ENCODE measurements at regions not wholly inside any gene's neighbourhood (a gene's known extent, or its start where the extent isn't known, plus 50 kb on each side); places are given as distances from the start of the nearest gene placed in this dataset.
"Not testable (repeated sequence)": the region's sequence is repeated elsewhere in the genome, so short reads cannot be mapped to it uniquely, and the experiment has no call there.

DNA sequence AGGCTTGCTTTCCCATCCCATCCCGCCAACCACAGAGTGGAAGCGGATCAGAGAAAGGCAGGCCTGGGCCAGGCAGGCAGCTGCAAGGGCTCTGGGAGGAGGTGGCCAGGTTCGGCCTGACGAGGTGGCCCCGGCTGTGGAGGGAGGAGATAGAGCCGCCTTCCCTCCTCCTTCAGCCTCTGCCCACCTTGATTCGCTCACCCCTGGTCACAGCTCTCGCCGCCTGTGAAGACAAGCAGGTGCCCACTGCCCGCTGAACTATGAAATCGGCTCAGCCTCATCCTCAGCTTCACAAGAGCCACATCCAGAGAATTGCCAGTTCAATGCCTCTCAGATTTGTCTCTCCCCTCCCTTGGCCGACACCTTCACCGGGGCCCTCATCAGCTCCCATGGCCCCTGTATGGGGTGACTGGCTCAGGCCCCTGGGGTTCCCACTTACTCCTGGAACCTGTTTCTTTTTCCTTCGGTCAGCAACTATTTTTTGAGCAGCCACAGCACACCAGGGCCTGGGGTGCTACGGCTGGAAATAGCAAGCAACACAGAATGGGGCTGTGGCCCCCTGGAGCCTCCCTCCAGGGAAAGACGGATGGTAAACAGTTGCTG lies 80.0 kb upstream of the CHST15 start:
- no peak for DNase-seq (ENCODE audit: low read depth in 2 of 3, low spot score in 2 of 3)

DNA sequence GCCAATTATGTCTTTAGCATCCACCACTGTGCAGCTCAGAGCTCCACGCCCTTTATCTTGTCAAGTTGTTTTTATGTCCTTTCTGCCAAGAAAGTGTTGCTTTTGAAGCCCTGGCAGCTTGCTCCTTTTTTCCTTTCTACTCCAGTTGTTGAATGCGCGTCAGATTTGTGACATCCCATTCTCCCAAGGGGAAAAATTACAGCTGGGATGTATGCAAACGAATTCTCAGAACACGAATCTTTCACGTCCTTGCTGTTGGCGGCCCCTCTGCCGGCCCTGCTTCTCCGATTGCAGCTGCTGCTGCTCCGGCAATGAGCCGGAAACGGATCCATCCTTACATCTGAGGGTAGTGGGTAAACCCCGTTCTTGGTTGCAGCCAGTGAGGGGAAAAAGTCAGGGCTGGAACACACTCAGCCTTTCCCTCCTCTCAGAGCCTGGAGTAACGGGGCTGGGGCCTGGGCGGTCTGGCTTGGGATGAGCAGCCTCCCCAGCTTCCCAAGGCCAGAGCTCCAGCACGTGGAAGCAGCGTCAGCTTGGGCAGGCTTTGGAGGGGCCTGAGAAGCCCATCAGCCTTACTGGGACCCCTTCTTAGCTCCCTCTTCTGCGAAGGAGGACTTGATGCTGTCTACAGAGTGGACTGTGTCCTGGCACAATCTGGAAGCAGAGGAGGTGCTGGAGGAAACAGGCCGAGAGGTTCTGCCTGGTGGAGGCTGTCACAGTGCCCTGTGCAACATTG lies 79.0 kb upstream of the CHST15 start:
- no peak for DNase-seq (ENCODE audit: low read depth in 2 of 3, low spot score in 2 of 3)

DNA sequence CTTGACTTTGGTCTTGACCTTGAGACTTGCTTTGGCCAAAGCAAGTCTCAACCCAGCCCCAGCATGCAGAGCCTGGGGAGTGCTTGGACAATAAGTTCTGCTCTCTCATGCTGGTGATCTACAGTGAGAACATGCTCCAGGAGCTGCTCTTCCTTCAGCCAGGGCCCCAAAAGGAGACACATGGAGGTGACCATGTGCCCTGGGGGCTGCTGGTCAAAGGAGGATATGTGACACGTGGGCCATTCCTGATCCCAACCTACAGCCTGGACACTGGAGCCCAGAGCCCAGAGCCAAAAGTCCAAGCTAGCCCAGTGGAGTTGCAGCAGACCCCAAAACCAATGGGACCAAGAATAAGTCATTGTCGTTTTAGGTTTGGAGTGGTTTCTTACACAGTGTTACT lies 78.2 kb upstream of the CHST15 start:
- no peak for DNase-seq (ENCODE audit: low read depth in 2 of 3, low spot score in 2 of 3)

DNA sequence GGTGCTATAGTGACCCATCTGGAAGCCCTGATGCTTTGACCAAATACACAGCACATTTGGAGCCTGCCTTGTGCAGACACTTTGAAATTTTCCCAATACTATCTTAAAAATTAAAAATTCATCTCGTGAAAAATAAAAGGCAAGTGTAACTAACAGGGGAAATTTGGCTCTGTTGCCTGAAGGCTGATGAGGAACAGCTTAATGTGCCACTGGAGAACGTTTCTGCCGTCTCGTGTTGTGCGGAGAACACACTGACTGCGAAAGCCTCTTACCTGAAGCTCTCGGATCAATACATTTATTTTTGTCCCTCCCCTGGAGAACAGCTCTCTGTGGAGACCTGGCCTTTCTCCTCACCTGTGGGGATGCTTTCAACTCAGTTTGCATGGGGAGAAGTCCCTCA lies 77.2 kb upstream of the CHST15 start:
- no peak for DNase-seq (ENCODE audit: low read depth in 2 of 3, low spot score in 2 of 3)

DNA sequence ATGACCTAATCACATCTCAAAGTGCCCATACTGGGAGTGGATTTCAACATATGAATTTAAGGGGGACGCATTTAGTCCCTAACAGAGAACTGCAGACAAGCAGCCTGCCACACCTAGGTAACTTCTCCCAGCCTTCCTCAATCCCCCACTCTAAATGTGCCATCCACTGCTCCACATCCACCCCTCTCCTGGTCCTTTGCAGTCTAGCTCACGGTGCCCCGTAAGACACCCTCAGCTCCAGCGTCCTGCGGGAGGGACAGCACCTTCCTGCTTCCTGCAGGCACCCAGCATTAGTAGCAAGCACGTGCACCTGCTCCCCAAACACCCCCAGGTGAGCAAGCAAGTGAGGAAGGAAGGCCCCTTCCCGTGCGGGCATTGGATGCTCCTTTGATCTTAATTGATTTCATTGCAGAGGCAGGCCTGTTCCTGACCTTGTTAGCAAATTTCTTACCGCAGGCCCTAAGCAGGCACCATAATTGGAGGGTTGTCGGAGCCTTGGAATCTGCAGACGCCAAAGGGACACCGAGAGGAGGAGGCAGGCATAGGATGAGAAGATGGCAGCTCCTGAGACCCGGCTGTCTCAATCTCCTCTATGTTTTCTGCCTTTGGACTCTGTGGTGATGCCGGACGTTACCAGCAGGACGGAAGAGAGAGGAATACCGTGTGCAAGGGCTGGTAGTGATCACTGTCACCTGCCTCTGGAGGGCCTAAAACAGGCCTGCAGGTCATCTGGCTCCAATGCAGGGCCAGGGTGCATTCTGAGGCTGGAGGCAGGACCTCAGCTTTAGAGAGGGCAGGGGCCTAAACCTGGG lies 75.8 kb upstream of the CHST15 start:
- no peak for DNase-seq (ENCODE audit: low read depth in 2 of 3, low spot score in 2 of 3)

DNA sequence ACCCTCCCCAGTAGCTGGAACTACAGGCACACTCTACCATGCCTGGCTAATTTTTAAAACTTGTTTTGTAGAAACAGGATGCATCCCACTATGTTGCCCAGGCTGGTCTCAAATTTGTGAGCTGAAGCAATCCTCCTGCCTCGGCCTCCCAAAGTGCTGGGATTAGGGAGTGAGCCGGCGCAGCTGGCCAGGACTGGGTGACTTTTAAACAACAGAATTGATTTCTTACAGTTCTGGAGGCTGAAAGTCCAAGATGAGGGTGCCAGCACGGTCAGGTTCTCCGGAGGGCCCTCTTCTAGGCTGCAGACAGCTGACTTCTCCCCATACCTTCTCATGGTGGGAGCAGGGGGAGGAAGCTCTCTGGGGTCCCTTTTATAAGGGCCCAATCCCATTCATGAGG lies 75.2 kb upstream of the CHST15 start:
- DNase-seq (ENCODE audit: low read depth in 2 of 3, low spot score in 2 of 3): no peak

DNA sequence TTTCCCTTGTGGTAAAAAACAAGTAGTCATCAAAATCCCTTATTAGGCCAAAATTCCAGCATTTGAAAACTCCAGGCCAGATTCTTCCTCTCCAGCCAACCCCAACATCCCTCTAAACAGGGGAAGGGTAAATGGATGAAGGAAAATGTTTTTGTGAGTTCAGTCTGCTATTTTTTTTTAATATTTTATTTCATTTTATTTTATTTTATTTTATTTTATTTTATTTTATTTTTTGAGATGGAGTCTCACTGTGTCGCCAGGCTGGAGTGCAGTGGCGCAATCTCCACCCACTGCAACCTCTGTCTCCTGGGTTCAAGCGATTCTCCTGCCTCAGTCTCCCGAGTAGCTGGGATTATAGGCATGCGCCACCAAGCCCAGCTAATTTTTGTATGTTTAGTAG lies 74.5 kb upstream of the CHST15 start:
- not testable (repeated sequence) for DNase-seq (ENCODE audit: low read depth in 2 of 3, low spot score in 2 of 3)

DNA sequence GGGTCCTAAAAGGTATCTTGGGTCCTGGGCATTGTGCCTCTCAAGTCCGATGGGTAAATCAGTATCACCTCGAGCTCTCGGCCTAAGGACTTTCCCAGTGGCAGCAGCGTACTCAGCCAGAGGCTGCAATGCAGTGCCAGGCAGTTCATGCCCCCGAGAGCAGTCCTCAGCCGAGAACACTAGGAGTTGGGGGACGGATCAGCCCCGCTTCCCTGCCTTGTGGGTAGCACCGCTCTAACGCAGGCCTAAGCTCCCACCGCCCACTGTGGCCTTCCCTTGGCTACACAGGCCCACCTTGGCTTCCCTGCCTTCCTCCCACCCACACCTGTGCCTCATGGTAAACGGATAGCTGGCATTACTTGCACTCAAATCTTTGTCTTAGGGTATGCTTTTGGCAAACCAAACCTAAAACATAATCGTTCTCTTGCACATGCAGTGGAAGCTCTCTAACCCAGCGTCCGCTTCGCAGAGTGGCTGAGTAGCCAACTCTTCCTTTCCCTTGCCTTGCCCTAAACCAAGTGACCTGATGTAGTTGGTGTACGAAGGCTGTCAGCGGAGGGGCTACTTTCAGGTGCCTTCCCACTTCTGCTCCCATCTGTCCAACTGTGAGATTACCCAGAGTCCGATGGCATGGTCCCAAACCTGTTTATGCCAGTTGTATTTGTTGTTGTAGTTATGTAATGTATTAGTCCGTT lies 73.2 kb upstream of the CHST15 start:
- no peak for DNase-seq (ENCODE audit: low read depth in 2 of 3, low spot score in 2 of 3)

DNA sequence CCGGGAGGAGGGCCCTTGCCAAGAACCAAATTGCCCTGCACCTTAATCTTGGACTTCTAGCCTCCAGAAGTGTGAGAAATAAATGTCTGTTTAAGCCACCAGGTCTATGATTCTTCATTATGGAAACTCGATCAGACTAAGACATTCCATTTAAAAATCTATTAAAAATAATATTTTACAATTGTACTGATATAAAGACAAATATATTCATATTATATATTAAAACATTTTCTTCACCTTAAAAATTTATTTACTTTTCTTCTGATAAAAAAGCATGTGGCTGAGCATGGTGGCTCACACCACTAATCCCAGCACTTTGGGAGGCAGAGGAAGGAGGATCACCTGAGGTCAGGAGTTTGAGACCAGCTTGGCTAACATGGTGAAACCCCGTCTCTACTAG lies 72.4 kb upstream of the CHST15 start:
- DNase-seq (ENCODE audit: low read depth in 2 of 3, low spot score in 2 of 3): no peak

DNA sequence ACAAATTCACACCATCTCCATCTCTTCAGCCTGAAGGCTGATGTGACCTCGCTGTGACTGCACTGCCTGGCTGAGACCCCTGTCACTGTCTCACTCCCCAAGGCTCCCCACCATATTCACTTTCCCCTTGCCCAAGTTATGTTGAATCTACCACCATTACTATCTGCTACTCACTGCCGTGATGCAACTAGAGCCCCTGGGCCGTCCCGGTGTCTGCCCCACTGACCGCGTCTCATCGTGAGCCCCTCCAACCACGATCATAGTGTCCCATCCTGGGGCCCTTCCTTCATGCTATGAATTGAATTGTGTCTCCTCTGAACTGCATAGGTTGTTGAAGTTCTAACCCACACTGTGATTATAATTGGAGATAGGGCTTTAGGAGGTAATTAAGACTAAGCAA lies 71.9 kb upstream of the CHST15 start:
- no peak for DNase-seq (ENCODE audit: low read depth in 2 of 3, low spot score in 2 of 3)

DNA sequence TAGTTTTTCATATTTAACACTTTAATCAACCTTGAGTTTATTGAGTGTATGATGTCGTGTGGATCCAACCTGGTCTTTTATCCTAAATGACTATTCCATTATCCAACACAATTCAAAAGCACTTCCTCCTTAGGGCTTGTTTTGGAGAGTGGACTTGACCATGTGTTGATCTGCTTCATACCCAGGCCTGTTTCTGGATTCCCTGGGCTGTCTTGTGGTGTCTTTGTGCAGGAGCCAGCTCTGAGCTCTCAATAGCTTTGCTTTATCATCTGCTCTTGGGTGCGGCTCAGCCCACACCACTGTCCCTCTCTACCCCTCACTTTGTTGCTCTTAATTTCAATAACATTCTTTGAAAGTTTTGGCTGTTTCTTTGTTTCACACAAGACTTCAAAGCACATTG lies 70.9 kb upstream of the CHST15 start:
- no peak for DNase-seq (ENCODE audit: low read depth in 2 of 3, low spot score in 2 of 3)

DNA sequence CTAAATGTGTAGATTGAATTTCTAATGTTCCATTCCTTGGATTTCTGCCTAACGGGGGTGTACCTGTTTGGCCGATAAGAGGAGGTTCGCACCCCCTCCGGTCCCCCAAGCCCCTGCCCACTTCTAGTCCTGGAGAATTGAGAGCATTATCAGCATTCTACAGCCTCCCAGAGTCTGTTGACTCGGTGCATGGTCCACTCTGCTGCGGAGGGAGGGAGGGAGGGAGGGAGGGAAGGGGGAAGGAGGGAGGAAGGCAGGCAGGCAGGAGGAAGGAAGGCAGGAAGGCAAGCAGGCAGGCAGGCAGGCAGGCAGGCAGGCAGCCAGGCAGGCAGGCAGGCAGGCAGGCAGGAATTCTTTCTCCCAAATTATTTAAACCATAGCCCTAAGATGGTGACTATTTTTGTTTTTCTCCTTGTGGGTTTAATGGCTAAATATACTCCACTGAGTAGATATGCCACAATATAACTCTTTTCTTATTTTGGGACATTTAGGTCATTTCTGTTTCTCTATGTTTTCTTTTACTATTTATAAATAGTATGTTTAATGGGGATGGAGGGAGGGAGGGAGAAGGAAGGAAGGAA lies 69.5 kb upstream of the CHST15 start:
- DNase-seq (ENCODE audit: low read depth in 2 of 3, low spot score in 2 of 3): no peak

DNA sequence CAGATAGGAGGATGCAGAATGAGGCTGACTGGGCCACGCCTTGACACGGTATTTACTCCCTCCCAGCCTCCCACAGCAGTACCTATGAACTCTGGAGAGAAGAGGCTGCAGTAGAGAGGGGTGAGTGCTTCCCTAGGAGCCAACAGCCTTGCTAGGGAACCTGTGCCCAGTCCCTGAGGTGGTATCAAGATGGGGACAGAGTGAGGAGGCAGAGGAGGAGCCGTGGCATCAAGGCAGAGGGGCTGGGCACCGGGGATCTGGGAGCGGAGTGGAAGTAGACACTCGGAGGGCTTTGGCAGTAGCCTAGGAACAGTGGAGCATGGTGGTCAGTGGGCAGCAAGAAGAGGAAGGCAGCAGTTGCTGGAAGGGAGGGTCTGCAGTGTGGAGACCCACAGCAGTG lies 68.7 kb upstream of the CHST15 start:
- no peak for DNase-seq (ENCODE audit: low read depth in 2 of 3, low spot score in 2 of 3)

DNA sequence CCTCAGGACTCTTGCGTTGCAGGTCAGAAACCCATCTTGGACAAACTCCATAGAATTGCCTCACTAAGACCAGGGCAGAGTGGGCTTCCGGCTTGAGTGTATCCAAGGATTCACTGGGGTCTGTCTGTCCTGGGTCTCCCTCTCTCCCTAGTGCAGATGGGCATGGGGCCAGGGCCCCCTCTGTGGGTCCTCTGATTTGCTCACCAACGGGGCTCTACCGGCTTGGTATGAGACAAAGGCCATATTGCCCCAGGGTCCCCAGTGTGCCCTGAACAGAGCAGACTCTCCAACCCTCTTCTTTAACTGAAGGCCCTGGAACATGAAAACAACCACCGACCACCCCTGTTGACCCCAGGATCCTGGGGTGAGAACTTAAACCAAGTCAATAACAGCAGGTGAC lies 68.2 kb upstream of the CHST15 start:
- no peak for DNase-seq (ENCODE audit: low read depth in 2 of 3, low spot score in 2 of 3)

DNA sequence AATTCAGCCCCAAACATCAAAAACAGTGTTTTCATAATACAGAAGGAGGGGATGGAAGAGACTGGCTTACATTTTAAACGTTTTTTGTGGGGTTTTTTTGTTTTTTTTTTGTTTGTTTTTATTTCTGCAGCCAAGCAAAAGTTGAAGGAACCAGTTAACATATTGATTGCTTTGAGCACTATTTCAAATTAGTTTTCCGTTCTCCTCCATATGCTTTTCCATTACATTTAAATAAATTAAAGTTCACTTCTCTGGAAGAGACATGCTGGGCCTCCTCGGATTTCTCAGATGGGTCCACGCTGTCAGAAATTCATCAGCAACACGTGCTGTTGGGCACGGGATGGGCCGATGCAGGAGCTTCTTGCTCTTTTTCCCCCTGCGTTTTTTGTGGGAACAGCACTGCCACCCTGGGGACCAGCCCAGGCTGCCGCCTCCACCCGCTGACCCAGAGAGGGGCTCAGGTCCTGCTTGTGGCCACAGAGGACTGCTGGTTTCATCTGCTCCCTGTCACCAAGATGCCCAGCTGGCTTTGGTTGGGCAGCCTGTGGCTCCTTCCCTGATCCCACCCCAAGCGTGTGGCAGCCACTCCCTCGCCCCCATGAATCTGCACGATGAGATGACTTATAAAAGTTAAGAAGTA lies 67.7 kb upstream of the CHST15 start:
- DNase-seq (ENCODE audit: low read depth in 2 of 3, low spot score in 2 of 3): no peak

DNA sequence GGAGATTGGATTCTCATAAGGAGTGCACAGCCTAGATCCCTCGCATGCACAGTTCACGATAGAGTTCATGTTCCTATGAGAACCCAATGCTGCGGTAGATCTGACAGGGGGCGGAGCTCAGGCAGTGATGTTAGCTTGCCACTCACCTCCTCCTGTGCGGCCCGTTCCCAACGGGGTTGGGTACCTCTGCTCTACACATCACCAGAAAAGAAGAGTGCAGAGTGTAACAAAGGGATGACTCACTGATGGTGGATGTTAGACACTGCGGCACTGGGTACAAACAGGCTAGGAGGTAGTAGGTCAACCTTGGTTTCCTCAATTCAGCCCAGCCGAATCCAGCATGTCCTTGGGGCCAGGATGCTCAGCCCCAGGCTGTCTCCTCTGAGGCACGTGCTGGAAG lies 66.8 kb upstream of the CHST15 start:
- DNase-seq (ENCODE audit: low read depth in 2 of 3, low spot score in 2 of 3): no peak

DNA sequence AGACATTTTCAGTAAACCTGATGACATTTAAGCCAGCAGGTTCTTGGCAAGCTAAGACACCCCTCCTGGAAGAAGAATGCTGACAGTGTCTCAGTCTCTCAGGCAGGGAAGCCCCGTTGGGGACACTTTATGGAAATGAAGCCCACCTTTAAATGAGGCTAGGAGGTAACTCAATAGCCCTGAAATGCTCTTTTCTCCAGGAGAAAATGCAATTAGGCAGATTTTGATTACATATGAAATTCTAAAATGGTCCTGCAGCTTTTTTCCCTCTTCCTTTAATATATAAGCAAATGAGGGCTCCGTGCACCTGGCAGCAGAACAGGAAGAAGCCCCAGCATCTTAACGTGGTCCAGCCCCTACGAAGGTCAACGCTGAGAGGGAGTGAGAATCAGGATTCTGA lies 65.8 kb upstream of the CHST15 start:
- no peak for DNase-seq (ENCODE audit: low read depth in 2 of 3, low spot score in 2 of 3)

DNA sequence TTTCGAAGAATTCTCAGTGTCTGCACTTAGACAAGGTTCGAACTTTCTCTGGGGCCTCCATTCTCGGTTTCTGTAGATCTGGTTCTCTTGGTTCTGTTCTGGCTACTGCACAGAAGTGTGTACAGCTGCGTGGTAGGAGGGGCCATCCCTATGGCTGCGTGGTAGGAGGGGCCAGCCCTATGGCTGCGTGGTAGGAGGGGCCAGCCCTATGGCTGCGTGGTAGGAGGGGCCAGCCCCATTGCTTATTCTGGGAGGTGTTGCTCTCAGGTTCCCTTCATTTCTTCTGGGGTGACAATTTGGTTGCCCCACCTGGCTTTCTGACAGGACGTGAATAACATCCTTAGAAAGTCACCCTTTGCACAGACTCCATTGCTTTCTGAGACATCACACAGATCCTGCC lies 65.2 kb upstream of the CHST15 start:
- DNase-seq (ENCODE audit: low read depth in 2 of 3, low spot score in 2 of 3): no peak

DNA sequence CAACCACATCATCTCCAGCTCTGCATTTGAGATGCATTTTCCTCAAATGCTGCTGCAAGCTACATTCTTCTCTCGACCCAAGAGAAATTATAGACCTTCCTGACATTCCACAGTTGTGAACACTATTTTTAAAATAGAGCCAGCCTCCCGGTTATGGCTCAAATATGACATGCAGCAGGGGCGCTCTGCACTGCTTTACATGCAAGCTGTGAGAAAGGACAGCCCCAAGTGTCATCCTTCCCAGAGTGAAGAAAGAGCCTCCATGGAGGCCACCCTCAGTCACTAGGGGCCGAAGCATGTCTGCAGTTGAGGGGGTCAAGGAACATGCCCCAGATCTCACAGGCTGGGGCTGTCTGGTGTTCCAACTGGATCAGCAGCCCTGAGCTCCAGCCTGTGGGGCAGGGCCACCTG lies 63.9 kb upstream of the CHST15 start:
- no peak for DNase-seq (ENCODE audit: low read depth in 2 of 3, low spot score in 2 of 3)

DNA sequence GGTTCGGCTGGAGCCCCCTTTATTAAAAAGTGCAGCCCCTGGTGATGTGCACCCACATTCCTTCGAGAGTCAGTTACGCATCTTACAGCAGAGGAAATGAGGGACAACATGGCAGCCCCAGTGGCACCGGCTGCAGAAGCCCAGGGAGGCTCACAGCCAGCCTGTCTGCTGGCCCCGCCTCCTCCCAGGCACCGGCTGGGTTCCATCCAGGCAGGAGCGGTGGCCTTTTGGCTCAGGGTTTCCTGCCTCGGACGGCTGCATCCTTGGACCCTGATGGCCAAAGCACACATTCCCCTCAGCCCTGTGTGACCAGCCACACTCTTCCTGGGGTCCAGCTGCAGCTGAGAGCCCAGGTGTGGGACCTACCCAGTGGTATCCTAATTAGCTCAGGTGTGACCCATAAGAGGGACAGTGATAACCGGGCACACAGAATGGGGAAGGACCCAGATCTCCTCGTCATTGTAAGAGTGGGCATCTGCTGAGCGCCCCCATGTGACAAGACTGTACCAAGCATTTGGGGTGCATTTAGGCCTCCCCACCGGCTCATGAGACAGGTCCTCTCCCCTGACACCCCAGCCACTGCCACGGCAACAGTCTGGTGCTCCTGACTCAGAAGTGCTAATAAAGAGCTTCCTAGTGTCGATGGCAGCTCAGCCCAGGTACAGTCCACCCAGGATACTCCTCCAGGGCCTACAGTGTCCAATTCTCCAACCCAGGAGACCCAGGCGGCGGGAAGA lies 63.3 kb upstream of the CHST15 start:
- no peak for DNase-seq (ENCODE audit: low read depth in 2 of 3, low spot score in 2 of 3)
